GM21529 (cell line): ENCODE measurements at regions not wholly inside any gene's neighbourhood (a gene's known extent, or its start where the extent isn't known, plus 50 kb on each side); places are given as distances from the start of the nearest gene placed in this dataset.

ENCODE experiments used
- ATAC-seq: cut with Tn5 transposase; IDR thresholded peaks from one replicate; pipeline ENCODE4 v1.9.1; 2021; ENCODE audit not compliant: unreplicated experiment

DNA sequence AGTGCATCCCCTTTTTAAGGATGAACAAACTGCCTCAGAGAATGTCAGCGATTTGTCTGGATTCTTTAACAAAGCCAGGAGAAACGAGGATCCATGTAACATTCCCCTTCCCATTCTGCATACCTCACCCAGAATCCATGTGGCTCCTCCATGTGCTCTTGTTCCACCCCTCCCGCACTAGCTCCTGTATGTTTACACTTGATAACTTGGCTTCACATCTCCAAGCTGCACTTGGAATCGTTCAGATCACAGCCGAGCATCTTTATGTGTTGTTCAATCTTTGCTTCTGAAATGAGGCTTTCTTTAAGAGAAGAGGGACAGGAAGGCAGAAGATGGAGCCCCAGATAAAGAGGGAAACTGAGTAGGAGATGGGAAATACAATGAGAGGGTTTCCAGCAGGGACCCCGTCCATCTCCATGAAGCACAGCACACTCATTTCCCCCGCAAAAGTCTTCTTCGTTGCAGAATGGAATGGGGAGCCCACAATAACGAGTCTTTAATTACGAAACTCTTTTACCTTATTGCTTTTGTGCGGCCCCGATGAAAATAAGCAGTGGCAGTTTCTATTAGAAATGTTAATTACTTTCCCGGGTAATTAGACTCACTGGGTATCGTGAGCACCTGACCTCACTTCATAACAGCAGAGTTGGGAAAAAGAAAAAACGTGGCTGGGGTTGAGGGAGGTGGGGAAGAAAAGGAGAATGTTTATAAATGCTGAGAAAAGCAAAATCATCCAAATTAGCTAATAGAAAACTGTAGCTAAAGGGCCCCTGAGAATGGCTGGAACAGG lies 96.8 kb upstream of the ISX start:
- ATAC-seq: no peak

GRCh38 chr22:34971456-34971855 lies 94.5 kb upstream of the ISX start:
- no peak for ATAC-seq

- ATAC-seq: no peak
Observed at GRCh38 chr22:34972191-34972897, 93.6 kb upstream of the ISX start.

DNA sequence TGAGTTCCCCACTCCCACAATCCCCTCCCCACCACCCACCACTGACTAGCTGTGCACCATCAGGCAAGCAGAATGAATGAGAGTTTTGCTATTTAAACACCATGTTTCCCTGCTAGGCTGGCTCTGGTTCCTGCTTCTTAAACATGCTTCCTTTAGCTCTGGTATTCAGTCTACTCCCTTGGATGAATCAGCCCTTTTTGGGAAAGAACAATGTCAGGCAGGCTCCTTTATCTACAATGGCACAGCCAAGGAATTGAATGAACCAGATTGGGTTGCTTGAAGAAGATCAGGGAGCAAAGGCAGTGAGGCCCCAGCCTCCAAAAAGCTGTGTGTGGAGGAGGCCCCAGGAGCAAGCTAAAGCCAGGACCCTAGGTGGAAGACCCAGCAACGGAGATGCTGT lies 92.9 kb upstream of the ISX start:
- ATAC-seq: no peak

DNA sequence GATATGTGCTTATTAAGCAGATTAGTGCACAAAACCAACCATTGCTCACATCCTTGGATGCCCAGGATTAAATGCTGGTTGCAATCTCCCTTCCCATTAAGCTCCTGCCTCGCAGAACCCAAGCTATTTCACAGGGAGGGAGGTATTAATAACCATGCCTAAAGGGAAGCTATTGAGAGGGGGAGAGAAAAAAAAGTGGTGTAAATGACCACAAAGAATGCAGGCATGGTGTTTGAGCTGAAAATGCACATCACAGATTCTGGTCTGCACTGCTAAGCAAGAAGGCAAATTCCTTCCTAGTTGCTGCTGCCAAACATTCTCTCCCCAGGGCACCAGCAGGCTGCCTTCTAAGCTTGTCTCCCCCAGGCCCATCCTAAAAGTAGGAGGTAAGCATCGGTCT lies 92.0 kb upstream of the ISX start:
- no peak for ATAC-seq

DNA sequence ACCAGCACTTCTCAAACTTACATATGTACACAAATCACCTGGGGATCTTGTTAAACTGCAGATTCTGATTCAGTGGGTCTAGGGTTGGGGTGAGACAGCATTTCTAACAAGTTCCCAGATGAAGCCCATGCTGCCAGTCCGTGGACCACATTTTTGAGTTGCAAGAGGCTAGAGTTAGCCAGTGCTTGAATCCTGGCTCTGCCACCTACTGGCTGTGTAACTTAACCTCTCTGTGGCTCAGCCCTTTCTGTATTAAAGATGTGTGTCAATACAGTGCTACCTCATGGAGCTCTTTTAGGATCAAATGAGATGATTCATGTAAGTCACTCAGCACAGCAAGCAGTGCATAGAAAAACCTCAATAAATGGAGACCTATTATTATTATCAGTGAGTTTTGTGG lies 90.2 kb upstream of the ISX start:
- no peak for ATAC-seq

DNA sequence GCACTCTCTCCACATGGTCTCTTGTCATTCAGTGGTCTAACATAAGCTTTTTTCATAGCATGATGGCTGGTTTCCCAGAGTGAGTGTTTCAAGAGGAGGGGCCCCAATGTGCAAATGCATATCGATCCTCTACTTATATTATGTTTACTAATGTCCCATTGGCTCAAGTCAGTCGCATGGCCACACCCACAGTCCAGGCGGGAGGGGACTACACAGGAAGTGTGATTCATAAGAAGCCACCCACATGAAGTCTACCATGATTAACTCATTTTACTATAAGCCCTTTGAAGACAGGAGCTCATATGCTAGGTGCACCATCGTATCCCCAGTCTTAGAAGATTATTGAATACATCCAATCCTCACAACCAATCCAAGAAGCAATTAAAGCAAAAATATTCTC lies 89.5 kb upstream of the ISX start:
- no peak for ATAC-seq

- no peak for ATAC-seq
Observed at GRCh38 chr22:34976886-34977285, 89.1 kb upstream of the ISX start.

- no peak for ATAC-seq
Observed at GRCh38 chr22:34986523-34986922, 79.4 kb upstream of the ISX start.

- no peak for ATAC-seq
Observed at GRCh38 chr22:34992672-34993071, 73.3 kb upstream of the ISX start.

DNA sequence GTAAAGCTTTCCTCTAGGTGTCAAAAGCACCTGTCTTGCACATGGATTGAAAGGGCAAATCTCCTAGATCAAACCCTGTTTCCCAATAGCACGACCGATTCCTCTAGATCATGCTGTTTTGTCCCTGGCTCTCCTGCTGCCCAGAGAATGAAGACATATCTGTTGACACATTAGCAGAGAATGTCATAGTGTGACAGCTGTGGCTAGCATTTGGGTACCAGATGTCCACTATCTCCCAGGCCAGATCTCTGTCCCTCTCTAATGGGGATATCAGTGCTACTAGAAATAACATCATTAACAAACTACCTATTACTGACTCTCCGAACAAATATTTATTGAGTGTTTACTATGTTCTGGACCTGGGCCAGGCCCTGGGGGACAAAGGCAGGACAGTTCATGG lies 72.4 kb upstream of the ISX start:
- ATAC-seq: no peak

DNA sequence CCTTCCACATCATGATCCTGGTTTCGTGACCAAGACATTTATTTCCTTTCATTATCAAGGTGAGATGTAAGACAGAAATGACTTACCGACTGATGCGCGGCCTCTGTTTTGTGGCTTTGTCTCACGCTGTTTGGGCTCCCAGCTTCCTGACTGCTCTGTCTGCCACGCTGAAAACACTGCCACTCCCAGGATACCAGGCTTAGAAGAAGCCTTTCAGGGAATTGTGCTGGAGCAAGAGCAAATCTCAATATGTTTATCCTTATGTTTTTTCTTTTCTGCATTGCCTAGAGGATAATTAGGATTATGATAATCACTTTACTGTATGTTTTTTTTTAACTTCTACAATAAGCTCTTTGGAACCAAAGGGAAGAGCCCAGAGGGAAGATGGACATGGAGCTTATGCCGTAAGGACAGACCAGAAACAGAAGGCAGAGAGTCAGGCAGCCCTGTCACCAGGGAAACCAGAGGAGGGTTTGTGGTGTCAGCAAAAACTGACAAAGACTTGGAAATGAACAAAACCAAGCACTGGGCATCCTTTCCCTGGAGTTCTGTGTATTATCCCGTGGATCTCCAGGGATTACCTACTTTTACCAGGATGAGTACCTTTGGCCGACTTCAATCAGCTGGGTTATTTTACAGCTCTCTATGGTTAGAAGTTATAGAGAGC lies 68.2 kb upstream of the ISX start:
- no peak for ATAC-seq

GRCh38 chr22:34998921-34999320 lies 67.0 kb upstream of the ISX start:
- ATAC-seq: no peak

- ATAC-seq: no peak
Observed at GRCh38 chr22:35008213-35008612, 57.7 kb upstream of the ISX start.

- no peak for ATAC-seq
Observed at GRCh38 chr22:35010543-35010942, 55.4 kb upstream of the ISX start.

DNA sequence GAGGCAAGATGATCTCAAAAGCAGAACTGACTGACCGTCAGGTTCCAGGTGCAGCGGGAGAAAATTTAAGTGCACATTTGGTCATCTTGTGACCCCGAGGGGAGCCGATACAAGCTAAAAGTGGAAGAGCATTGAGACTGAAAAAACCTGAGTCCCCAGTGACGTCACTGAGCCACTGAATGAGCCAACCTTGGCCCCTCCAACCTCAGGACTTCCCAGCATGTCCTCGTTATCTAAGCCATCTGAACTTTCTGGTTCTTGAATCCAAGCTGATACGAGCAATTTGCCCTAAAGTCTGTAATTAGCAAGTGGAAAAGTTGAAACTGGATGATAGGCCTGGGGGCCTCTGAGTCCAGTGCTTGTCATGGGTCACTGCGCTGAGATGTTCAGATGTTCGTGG lies 51.1 kb upstream of the ISX start:
- ATAC-seq: no peak
